Endothelial cell of umbilical vein (primary cell): ENCODE measurements at regions not wholly inside any gene's neighbourhood (a gene's known extent, or its start where the extent isn't known, plus 50 kb on each side); places are given as distances from the start of the nearest gene placed in this dataset.

Experiments used
- BruUV-seq: library from RNA; stranded (reverse); fragments of 400-500 nt; replicated peaks from 2 replicates; lab custom pipeline; 2021; lab: Mats Ljungman, UMichigan
- CTCF ChIA-PET: fragments of 300-600, 350-600 bp; sonication (Branson Sonifier 250); formaldehyde crosslinking; loops from one replicate; lab custom pipeline; 2021; ENCODE audit warnings: antibody characterized with exemption, inconsistent platforms; lab: Charles Lee
- POLR2A ChIA-PET: fragments of 300-600, 350-600 bp; sonication (Branson Sonifier 250); formaldehyde crosslinking; loops from one replicate; lab custom pipeline; 2021; ENCODE audit warnings: antibody characterized with exemption, inconsistent platforms; lab: Charles Lee
- DNase-seq: peaks from one replicate; pipeline ENCODE4 v3.0.0-alpha.2; 2011; ENCODE audit warnings: low read depth, low spot score
- FAIRE-seq: peaks from 2 replicates; lab custom pipeline; 2011; peaks lifted over from hg19 to GRCh38; lab: Jason Lieb, UNC
- H2AFZ ChIP-seq: 2 replicates; pipeline ENCODE4 v1.6.0; 2012; ENCODE audit warnings: low read depth, low read length, control low read depth, inconsistent platforms
- H3K27ac ChIP-seq: 2 replicates; pipeline ENCODE4 v1.5.1; 2011; ENCODE audit warnings: low read depth, mild to moderate bottlenecking, control low read depth, low read length, moderate library complexity; ENCODE audit not compliant: insufficient read depth
- H3K27me3 ChIP-seq, 2 experiments: 2 replicates each; pipeline versions ENCODE4 v1.6.0 to v1.6.1; 2011; ENCODE audit warnings: low read length in 2 of 2, mixed read lengths in 1 of 2; ENCODE audit not compliant: control insufficient read depth in 2 of 2, insufficient read depth in 2 of 2
- H3K36me3 ChIP-seq, 2 experiments: 2 replicates in 1 of 2; 3 replicates in 1 of 2; pipeline ENCODE4 v1.5.1; 2011; ENCODE audit warnings: low read length in 2 of 2, mild to moderate bottlenecking in 1 of 2, moderate library complexity in 1 of 2; ENCODE audit not compliant: control insufficient read depth in 2 of 2, insufficient read depth in 2 of 2; ENCODE audit errors: extremely low read depth in 1 of 2
- H3K4me1 ChIP-seq: 3 replicates; pipeline ENCODE4 v1.5.1; 2011; ENCODE audit warnings: mild to moderate bottlenecking, low read length; ENCODE audit not compliant: control insufficient read depth, insufficient read depth; ENCODE audit errors: extremely low read depth
- H3K4me2 ChIP-seq: 2 replicates; pipeline ENCODE4 v1.6.1; 2011; ENCODE audit warnings: low read length, control low read depth, mixed read lengths; ENCODE audit not compliant: insufficient read depth
- H3K4me3 ChIP-seq, 3 experiments: fragments of 200-600 bp in 1 of 3; sonication (generic), shearing (Covaris generic) in 1 of 3; replicated peaks in 1 of 3; 2 replicates each; pipeline ENCODE4 v1.5.1; 2011 to 2016; ENCODE audit warnings: control low read depth in 3 of 3, low read length in 3 of 3, mild to moderate bottlenecking in 2 of 3, inconsistent platforms in 1 of 3, low read depth in 1 of 3, moderate library complexity in 1 of 3; ENCODE audit not compliant: insufficient read depth in 1 of 3
- H3K79me2 ChIP-seq: 2 replicates; pipeline ENCODE4 v1.6.0; 2012; ENCODE audit warnings: low read length, inconsistent platforms; ENCODE audit not compliant: control insufficient read depth, insufficient read depth
- H3K9ac ChIP-seq: replicated peaks from 2 replicates; pipeline ENCODE3; 2011; ENCODE audit warnings: low read length, control low read depth; ENCODE audit not compliant: insufficient read depth; ENCODE audit errors: extremely low read depth
- H3K9me1 ChIP-seq: replicated peaks from 3 replicates; pipeline ENCODE4 v1.6.0; 2011; ENCODE audit warnings: mild to moderate bottlenecking, low read length; ENCODE audit not compliant: control insufficient read depth, insufficient read depth; ENCODE audit errors: extremely low read depth
- H3K9me3 ChIP-seq: replicated peaks from 2 replicates; pipeline ENCODE4 v1.5.1; 2012; ENCODE audit warnings: low read length, inconsistent platforms; ENCODE audit not compliant: control insufficient read depth, insufficient read depth
- H4K20me1 ChIP-seq: replicated peaks from 2 replicates; pipeline ENCODE3; 2011; ENCODE audit warnings: mild to moderate bottlenecking, low read length; ENCODE audit not compliant: control insufficient read depth, insufficient read depth; ENCODE audit errors: extremely low read depth
- EZH2 ChIP-seq: IDR thresholded peaks from 2 replicates; pipeline ENCODE4 v1.6.1; 2012; ENCODE audit warnings: borderline replicate concordance, low read depth, mild to moderate bottlenecking, moderate library complexity, low read length, inconsistent platforms; ENCODE audit not compliant: severe bottlenecking
- FOS ChIP-seq: IDR thresholded peaks from 2 replicates; pipeline ENCODE4 v1.6.1; 2011; ENCODE audit warnings: mild to moderate bottlenecking, low read length, moderate library complexity, borderline replicate concordance; ENCODE audit not compliant: insufficient read depth
- GATA2 ChIP-seq: IDR thresholded peaks from 2 replicates; pipeline ENCODE4 v1.7.0; 2011; ENCODE audit warnings: low read depth, mild to moderate bottlenecking, moderate library complexity, mixed read lengths, low read length; ENCODE audit not compliant: insufficient read length, insufficient read depth
- JUN ChIP-seq: IDR thresholded peaks from 2 replicates; pipeline ENCODE4 v1.6.1; 2011; ENCODE audit warnings: borderline replicate concordance, low read depth; ENCODE audit not compliant: insufficient read length, insufficient read depth
- MYC ChIP-seq: IDR thresholded peaks from one replicate; pipeline ENCODE4 v1.6.1; 2011; ENCODE audit warnings: mild to moderate bottlenecking, low read depth, low read length
- POLR2A ChIP-seq: IDR thresholded peaks from 2 replicates; pipeline ENCODE4 v1.6.1; 2012; ENCODE audit warnings: low read depth, mild to moderate bottlenecking, control low read depth, low read length
- POLR2AphosphoS5 ChIP-seq: IDR thresholded peaks from 2 replicates; pipeline ENCODE4 v1.6.1; 2012; ENCODE audit warnings: low read depth, mild to moderate bottlenecking, control low read depth, low read length, moderate library complexity; ENCODE audit not compliant: insufficient read depth
- dilution Hi-C: fragments of 300-500 bp; cut with MboI; formaldehyde crosslinking; loops from one replicate; pipeline ENCODE4 v1.15.0; 2019; ENCODE audit warnings: low sequenced_read_pairs; ENCODE audit not compliant: extremely low pct_ligation_motif_present
- intact Hi-C: fragments of 100-400 bp; cut with micrococcal nuclease; formaldehyde crosslinking; loops from one replicate; pipeline ENCODE4 v1.10.0; 2022
- TF ChIP-seq, protein P1 (sequence below), 2 donors: IDR thresholded peaks; 1 replicate in 1 of 2; 2 replicates in 1 of 2; pipeline ENCODE4 v1.5.1; 2011; ENCODE audit warnings: low read length in 2 of 2, mild to moderate bottlenecking in 2 of 2, moderate library complexity in 2 of 2, control low read depth in 1 of 2, inconsistent platforms in 1 of 2, low read depth in 1 of 2; ENCODE audit not compliant: insufficient read depth in 1 of 2; ENCODE audit errors: extremely low read depth in 1 of 2
- TF ChIP-seq, protein P2 (sequence below): IDR thresholded peaks from 2 replicates; pipeline ENCODE4 v1.6.1; 2011; ENCODE audit not compliant: insufficient read depth, insufficient read length

DNA sequence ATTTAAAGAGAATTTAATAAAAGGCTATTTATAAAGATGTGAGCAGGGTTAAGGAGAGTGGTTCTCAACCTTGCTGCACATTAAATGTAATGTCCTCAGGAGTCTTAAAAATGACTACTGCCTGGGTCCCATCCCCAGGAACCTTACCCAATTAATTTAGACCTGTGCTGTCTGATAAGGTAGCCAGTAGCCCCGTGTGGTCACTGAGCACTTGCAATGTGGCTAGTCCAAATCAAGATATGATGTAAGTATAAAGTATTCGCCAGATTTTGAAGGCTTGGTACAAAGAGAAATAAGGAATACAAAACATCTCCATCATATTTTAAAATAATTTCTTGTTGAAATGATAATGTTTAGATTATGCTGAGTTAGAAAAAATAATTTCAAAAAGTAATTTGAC lies 343.3 kb upstream of the PPP2R3A start:
- no peak overlapping the region for H3K9ac ChIP-seq

More for the DNA sequence above, 343.3 kb upstream of the PPP2R3A start:
- Histone ChIP-seq H3K79me2 (no peaks in the 10 kb centered on the region), H3K36me3 (no peaks in the 10 kb centered on the region), H3K9me1 (no peaks in the 10 kb centered on the region), H3K4me1 (no peaks in the 10 kb centered on the region), H2AFZ (no peak overlapping the region), H3K27me3 (no peaks in the 10 kb centered on the region), H3K4me2 (no peak overlapping the region), H3K4me3 (no peak overlapping the region), H3K9me3 (no peaks in the 10 kb centered on the region), H4K20me1 (no peaks in the 10 kb centered on the region), H3K27ac (no peak overlapping the region)
- DNase-seq (no peak), FAIRE-seq (no peak)
- ChIA-PET CTCF (no interaction called here), POLR2A (no interaction called here)
- intact Hi-C loops (no loop called here), dilution Hi-C loops (no loop called here)
- BruUV-seq, result no TSS peak
- TF ChIP-seq, protein P1, sequence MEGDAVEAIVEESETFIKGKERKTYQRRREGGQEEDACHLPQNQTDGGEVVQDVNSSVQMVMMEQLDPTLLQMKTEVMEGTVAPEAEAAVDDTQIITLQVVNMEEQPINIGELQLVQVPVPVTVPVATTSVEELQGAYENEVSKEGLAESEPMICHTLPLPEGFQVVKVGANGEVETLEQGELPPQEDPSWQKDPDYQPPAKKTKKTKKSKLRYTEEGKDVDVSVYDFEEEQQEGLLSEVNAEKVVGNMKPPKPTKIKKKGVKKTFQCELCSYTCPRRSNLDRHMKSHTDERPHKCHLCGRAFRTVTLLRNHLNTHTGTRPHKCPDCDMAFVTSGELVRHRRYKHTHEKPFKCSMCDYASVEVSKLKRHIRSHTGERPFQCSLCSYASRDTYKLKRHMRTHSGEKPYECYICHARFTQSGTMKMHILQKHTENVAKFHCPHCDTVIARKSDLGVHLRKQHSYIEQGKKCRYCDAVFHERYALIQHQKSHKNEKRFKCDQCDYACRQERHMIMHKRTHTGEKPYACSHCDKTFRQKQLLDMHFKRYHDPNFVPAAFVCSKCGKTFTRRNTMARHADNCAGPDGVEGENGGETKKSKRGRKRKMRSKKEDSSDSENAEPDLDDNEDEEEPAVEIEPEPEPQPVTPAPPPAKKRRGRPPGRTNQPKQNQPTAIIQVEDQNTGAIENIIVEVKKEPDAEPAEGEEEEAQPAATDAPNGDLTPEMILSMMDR (IDR thresholded peaks at IDR 0.05; ENCODE audit: extremely low read depth in 1 of 2, insufficient read depth in 1 of 2, low read depth in 1 of 2, low read length in 2 of 2), result no peak
- TF ChIP-seq POLR2A (no peak), MYC (no peak), POLR2AphosphoS5 (no peak), GATA2 (no peak), EZH2 (no peak), JUN (no peak), FOS (no peak)
- TF ChIP-seq, protein P2, sequence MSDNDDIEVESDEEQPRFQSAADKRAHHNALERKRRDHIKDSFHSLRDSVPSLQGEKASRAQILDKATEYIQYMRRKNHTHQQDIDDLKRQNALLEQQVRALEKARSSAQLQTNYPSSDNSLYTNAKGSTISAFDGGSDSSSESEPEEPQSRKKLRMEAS, result no peak
